Panc1 (cell line): ENCODE measurements at regions not wholly inside any gene's neighbourhood (a gene's known extent, or its start where the extent isn't known, plus 50 kb on each side); places are given as distances from the start of the nearest gene placed in this dataset.

Experiments used
- ATAC-seq: fragments of 200-7000 bp; cut with Tn5 transposase; 2 replicates; pipeline ENCODE4 v1.9.1; 2020; ENCODE audit warnings: mild to moderate bottlenecking, moderate library complexity
- BruUV-seq: library from RNA; stranded (reverse); fragments of 400-500 nt; replicated peaks from 2 replicates; lab custom pipeline; 2021; lab: Mats Ljungman, UMichigan
- CTCF ChIA-PET: fragments of 300-600 bp; sonication (Branson Sonifier 250); formaldehyde crosslinking; loops from one replicate; lab custom pipeline; 2022; ENCODE audit warnings: antibody characterized with exemption; lab: Charles Lee
- POLR2A ChIA-PET: fragments of 300-600 bp; sonication (Branson Sonifier 250); formaldehyde crosslinking; loops from one replicate; lab custom pipeline; 2022; ENCODE audit warnings: antibody characterized with exemption; lab: Charles Lee
- DNase-seq: peaks from one replicate; pipeline ENCODE4 v3.0.0-alpha.2; 2010; ENCODE audit warnings: low read depth, low spot score
- H3K27ac ChIP-seq: 2 replicates; pipeline ENCODE4 v1.5.1; 2011; ENCODE audit warnings: mild to moderate bottlenecking, low read length, inconsistent platforms
- H3K27me3 ChIP-seq: fragments of 200-500 bp; sonication (Bioruptor generic); 2 replicates; pipeline ENCODE4 v1.6.0; 2014; ENCODE audit warnings: low read length, inconsistent platforms; ENCODE audit not compliant: control insufficient read depth, insufficient read depth
- H3K36me3 ChIP-seq: fragments of 200-500 bp; sonication (Bioruptor generic); 2 replicates; pipeline ENCODE4 v1.5.1; 2014; ENCODE audit warnings: inconsistent platforms, mild to moderate bottlenecking, low read length, moderate library complexity; ENCODE audit not compliant: control insufficient read depth, insufficient read depth
- H3K4me1 ChIP-seq: 2 replicates; pipeline ENCODE4 v1.5.1; 2011; ENCODE audit warnings: inconsistent platforms, mild to moderate bottlenecking, low read length, moderate library complexity; ENCODE audit not compliant: control insufficient read depth, insufficient read depth
- H3K4me3 ChIP-seq, 2 experiments: 2 replicates each; pipeline ENCODE4 v1.5.1; 2011 to 2012; ENCODE audit warnings: low read depth in 2 of 2, low read length in 2 of 2, mild to moderate bottlenecking in 2 of 2, inconsistent platforms in 1 of 2, moderate library complexity in 1 of 2
- H3K9me3 ChIP-seq: fragments of 200-500 bp; sonication (Bioruptor generic); 2 replicates; pipeline ENCODE4 v1.5.1; 2014; ENCODE audit warnings: low read depth, mild to moderate bottlenecking, inconsistent platforms, low read length, moderate library complexity; ENCODE audit not compliant: control insufficient read depth, insufficient read depth
- POLR2AphosphoS5 ChIP-seq: IDR thresholded peaks from 2 replicates; pipeline ENCODE4 v1.6.1; 2012; ENCODE audit warnings: mild to moderate bottlenecking, low read depth, low read length, moderate library complexity
- SIN3A ChIP-seq: IDR thresholded peaks from 2 replicates; pipeline ENCODE4 v1.6.1; 2012; ENCODE audit warnings: low read depth, mild to moderate bottlenecking, low read length, moderate library complexity, borderline replicate concordance; ENCODE audit not compliant: insufficient read depth
- TCF7L2 ChIP-seq: IDR thresholded peaks from 2 replicates; pipeline ENCODE4 v1.6.1; 2011; ENCODE audit warnings: mild to moderate bottlenecking, low read depth, low read length, inconsistent platforms
- in situ Hi-C: cut with HindIII; loops from 2 replicates; pipeline ENCODE4 v1.10.0; 2016; ENCODE audit warnings: low sequenced_read_pairs, low pct_unique_long_range_greater_than_20kb
- intact Hi-C: fragments of 100-400 bp; cut with micrococcal nuclease; formaldehyde crosslinking; loops from one replicate; pipeline ENCODE4 v1.10.0; 2022; ENCODE audit not compliant: unreplicated experiment
- TF ChIP-seq, protein P1 (sequence below): fragments of 450-650 bp; IDR thresholded peaks from 2 replicates; pipeline ENCODE4 v1.5.1; 2017; ENCODE audit warnings: mild to moderate bottlenecking
- TF ChIP-seq, protein P2 (sequence below), 2 experiments: IDR thresholded peaks; 2 replicates each; pipeline ENCODE4 v1.6.1; 2011 to 2012; ENCODE audit warnings: low read depth in 2 of 2, control low read depth in 1 of 2, low read length in 1 of 2, mild to moderate bottlenecking in 1 of 2, moderate library complexity in 1 of 2; ENCODE audit not compliant: insufficient read depth in 1 of 2

DNA sequence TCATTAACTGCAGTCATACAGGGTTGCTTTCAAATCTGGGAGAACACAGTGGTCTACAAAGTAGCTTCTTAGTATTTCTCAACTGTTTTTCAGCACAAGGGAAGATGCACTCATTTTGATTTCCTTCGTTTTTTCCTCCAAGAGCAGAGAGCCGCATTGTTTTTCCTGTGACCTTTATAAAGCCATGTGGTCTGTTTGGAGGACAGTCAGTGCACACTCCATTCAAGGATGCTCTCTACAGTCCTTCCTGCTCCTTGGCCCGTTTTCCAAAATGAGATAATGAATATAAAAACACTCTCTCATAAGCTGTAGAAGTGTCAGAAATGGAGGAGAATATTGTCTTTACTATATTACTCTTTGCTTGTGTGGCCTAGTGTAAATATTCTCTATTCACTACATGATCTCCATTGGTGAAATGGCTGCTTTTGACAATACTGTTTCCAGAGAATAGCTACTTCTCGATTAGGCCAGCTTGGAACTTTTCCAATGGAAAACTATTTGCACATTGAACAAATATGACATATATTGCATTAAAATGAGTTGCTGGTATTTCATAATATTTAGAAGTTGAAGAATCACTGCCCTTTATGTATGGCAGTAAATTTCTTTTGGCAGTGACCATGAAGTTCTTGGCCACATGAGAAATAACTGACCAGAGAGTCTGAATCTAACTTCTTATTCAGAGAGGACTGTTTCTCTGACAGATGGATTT is 393.1 kb upstream of the RGS6 start:
- ChIA-PET POLR2A (no interaction called here), CTCF (no interaction called here)
- no peak for TF ChIP-seq TCF7L2
- TF ChIP-seq, protein P1, sequence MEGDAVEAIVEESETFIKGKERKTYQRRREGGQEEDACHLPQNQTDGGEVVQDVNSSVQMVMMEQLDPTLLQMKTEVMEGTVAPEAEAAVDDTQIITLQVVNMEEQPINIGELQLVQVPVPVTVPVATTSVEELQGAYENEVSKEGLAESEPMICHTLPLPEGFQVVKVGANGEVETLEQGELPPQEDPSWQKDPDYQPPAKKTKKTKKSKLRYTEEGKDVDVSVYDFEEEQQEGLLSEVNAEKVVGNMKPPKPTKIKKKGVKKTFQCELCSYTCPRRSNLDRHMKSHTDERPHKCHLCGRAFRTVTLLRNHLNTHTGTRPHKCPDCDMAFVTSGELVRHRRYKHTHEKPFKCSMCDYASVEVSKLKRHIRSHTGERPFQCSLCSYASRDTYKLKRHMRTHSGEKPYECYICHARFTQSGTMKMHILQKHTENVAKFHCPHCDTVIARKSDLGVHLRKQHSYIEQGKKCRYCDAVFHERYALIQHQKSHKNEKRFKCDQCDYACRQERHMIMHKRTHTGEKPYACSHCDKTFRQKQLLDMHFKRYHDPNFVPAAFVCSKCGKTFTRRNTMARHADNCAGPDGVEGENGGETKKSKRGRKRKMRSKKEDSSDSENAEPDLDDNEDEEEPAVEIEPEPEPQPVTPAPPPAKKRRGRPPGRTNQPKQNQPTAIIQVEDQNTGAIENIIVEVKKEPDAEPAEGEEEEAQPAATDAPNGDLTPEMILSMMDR, result no peak
- intact Hi-C loops, result no loop called here
- DNase-seq (no peak), ATAC-seq (no peak)
- in situ Hi-C loops, result no loop called here
- no peaks in the 10 kb centered on the region for H3K36me3 ChIP-seq
- BruUV-seq, result no TSS peak
- H3K4me1 ChIP-seq, result no peaks in the 10 kb centered on the region
- H3K9me3 ChIP-seq, result no peaks in the 10 kb centered on the region
- H3K4me3 ChIP-seq, result no peak overlapping the region
- no peaks in the 10 kb centered on the region for H3K27me3 ChIP-seq
- H3K27ac ChIP-seq, result no peak overlapping the region

DNA sequence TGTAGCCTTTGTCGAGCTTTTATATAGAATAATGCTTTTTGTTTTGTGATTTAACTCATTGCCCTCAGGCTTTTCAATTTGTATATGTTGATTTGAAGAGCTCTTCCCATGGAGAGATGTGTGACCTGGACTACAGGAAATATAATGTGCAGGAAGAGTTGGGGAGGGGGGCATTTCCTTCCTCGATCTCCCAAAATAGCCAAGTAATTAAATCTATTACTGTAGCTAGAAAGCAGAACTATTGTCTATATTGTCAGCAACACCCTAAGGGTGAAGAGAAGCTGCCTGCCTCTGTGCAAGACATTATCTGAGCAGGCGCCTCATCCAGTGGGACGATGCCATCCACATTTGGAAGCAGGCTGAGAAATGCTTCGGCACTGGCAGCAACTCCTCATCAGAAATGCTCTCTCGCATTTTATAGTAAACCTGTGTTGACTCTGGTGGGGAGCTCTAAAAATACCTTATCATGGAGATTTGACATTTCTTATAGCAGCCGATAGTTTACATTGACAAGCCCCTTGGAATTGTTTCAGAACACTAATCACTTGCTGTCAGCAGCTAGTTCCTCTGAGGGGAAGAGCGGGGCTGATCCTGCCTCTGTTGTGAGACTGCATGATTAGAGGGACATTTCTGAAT is 392.5 kb upstream of the RGS6 start:
- Histone ChIP-seq H3K36me3 (no peaks in the 10 kb centered on the region), H3K27me3 (no peaks in the 10 kb centered on the region), H3K9me3 (no peaks in the 10 kb centered on the region), H3K4me3 (no peak overlapping the region), H3K27ac (no peak overlapping the region), H3K4me1 (no peaks in the 10 kb centered on the region)
- ATAC-seq, result no peak
- POLR2A ChIA-PET, result no interaction called here
- intact Hi-C loops (no loop called here), in situ Hi-C loops (no loop called here)
- BruUV-seq, result no TSS peak
- TF ChIP-seq TCF7L2 (no peak), SIN3A (no peak), POLR2AphosphoS5 (no peak)
- TF ChIP-seq, protein P1, result no peak
- TF ChIP-seq, protein P2, sequence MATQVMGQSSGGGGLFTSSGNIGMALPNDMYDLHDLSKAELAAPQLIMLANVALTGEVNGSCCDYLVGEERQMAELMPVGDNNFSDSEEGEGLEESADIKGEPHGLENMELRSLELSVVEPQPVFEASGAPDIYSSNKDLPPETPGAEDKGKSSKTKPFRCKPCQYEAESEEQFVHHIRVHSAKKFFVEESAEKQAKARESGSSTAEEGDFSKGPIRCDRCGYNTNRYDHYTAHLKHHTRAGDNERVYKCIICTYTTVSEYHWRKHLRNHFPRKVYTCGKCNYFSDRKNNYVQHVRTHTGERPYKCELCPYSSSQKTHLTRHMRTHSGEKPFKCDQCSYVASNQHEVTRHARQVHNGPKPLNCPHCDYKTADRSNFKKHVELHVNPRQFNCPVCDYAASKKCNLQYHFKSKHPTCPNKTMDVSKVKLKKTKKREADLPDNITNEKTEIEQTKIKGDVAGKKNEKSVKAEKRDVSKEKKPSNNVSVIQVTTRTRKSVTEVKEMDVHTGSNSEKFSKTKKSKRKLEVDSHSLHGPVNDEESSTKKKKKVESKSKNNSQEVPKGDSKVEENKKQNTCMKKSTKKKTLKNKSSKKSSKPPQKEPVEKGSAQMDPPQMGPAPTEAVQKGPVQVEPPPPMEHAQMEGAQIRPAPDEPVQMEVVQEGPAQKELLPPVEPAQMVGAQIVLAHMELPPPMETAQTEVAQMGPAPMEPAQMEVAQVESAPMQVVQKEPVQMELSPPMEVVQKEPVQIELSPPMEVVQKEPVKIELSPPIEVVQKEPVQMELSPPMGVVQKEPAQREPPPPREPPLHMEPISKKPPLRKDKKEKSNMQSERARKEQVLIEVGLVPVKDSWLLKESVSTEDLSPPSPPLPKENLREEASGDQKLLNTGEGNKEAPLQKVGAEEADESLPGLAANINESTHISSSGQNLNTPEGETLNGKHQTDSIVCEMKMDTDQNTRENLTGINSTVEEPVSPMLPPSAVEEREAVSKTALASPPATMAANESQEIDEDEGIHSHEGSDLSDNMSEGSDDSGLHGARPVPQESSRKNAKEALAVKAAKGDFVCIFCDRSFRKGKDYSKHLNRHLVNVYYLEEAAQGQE (IDR thresholded peaks at IDR 0.05; ENCODE audit: insufficient read depth in 1 of 2, low read depth in 2 of 2, low read length in 1 of 2), result no peak
- CTCF ChIA-PET, result no interaction called here
- no peak for DNase-seq
